Adrenal gland (tissue), 5 donors: ENCODE measurements at regions not wholly inside any gene's neighbourhood (a gene's known extent, or its start where the extent isn't known, plus 50 kb on each side); places are given as distances from the start of the nearest gene placed in this dataset.

ENCODE experiments used
- POLR2A ChIP-seq, 2 donors: fragments of 450-650 bp; IDR thresholded peaks; one replicate each; pipeline ENCODE4 v1.6.1; 2017; ENCODE audit warnings: antibody characterized with exemption in 2 of 2, mild to moderate bottlenecking in 2 of 2, moderate library complexity in 1 of 2
- TF ChIP-seq, protein P1 (sequence below), 6 experiments: fragments of 450-650 bp in 4 of 6; fragments of 200-600 bp in 2 of 6; sonication (generic) in 1 of 6; IDR thresholded peaks; 1 replicate in 5 of 6; 2 replicates in 1 of 6; pipeline versions ENCODE4 v1.5.1 to v1.8.0; 2016 to 2021; ENCODE audit warnings: antibody characterized with exemption in 6 of 6, mild to moderate bottlenecking in 2 of 6, moderate library complexity in 1 of 6
- donor health status: DM: no; HTN: no; CAD: no.

DNA sequence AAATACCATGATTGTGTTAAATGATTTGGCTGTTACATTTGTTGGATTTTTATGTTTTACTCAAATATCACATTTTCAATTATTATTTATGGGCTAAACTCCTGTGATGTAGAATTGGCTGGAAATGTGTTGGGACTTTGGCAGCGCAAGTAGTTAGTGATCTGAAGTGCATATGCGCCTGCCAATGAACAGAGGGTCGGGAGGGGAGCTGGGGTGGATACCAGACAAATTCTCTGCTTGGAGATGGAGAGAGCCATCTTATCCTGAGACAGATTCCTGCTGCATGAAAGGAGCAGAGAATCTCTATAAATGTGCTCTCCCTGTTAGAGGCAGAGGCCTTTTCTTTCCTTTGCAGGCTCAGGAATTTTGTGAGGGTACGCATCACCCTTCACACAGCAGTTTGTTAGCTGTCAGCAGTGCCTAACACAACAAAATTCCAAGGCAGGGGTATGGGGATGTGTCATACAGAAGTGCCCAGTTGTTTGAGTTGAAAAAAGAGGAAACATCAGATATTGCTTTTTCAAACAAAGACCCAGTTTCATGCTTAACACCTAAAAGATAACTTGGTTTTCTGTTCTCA is 489.1 kb downstream of the CSNK1G3 start:
- TF ChIP-seq, protein P1, sequence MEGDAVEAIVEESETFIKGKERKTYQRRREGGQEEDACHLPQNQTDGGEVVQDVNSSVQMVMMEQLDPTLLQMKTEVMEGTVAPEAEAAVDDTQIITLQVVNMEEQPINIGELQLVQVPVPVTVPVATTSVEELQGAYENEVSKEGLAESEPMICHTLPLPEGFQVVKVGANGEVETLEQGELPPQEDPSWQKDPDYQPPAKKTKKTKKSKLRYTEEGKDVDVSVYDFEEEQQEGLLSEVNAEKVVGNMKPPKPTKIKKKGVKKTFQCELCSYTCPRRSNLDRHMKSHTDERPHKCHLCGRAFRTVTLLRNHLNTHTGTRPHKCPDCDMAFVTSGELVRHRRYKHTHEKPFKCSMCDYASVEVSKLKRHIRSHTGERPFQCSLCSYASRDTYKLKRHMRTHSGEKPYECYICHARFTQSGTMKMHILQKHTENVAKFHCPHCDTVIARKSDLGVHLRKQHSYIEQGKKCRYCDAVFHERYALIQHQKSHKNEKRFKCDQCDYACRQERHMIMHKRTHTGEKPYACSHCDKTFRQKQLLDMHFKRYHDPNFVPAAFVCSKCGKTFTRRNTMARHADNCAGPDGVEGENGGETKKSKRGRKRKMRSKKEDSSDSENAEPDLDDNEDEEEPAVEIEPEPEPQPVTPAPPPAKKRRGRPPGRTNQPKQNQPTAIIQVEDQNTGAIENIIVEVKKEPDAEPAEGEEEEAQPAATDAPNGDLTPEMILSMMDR (IDR thresholded peaks at IDR 0.05) = no peak
- TF ChIP-seq POLR2A (IDR thresholded peaks at IDR 0.05) = no peak
